ENCODE measurements at regions not wholly inside any gene's neighbourhood (a gene's known extent, or its start where the extent isn't known, plus 50 kb on each side); places are given as distances from the start of the nearest gene placed in this dataset.

DNA sequence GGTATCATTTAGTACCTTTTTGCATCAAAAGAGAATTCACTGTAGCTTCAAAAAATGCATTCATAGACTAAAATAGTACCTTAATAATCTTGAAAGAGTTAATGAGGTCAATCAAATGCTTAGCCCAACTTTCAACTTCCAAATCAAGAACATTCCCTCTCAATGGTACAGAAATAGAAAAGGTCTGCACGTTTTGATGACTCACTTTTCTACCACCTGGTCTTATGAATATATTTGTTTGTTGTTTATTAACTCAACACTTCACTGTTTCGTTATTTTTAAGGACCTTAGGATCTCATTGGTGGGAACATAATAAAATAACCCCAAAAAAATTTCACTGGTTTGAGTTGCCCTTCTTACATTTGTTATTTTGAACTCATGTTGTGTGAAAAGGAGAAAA, 229.5 kb downstream of the MEF2C start:
- TF ChIP-seq POLR2A (IDR thresholded peaks at IDR 0.05) = no peak
- no peak for TF ChIP-seq EP300 (IDR thresholded peaks at IDR 0.05)
- TF ChIP-seq, protein P1, sequence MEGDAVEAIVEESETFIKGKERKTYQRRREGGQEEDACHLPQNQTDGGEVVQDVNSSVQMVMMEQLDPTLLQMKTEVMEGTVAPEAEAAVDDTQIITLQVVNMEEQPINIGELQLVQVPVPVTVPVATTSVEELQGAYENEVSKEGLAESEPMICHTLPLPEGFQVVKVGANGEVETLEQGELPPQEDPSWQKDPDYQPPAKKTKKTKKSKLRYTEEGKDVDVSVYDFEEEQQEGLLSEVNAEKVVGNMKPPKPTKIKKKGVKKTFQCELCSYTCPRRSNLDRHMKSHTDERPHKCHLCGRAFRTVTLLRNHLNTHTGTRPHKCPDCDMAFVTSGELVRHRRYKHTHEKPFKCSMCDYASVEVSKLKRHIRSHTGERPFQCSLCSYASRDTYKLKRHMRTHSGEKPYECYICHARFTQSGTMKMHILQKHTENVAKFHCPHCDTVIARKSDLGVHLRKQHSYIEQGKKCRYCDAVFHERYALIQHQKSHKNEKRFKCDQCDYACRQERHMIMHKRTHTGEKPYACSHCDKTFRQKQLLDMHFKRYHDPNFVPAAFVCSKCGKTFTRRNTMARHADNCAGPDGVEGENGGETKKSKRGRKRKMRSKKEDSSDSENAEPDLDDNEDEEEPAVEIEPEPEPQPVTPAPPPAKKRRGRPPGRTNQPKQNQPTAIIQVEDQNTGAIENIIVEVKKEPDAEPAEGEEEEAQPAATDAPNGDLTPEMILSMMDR (IDR thresholded peaks at IDR 0.05) = no peak
- no peak for TF ChIP-seq POLR2AphosphoS5 (IDR thresholded peaks at IDR 0.05)

Measured in sigmoid colon (tissue), 4 donors.